ENCODE measurements at regions not wholly inside any gene's neighbourhood (a gene's known extent, or its start where the extent isn't known, plus 50 kb on each side); places are given as distances from the start of the nearest gene placed in this dataset.

- DNase-seq (ENCODE audit: low spot score) = no peak
Measured at GRCh38 chr2:156087875-156088274, 244.6 kb downstream of the NR4A2 start.

DNA sequence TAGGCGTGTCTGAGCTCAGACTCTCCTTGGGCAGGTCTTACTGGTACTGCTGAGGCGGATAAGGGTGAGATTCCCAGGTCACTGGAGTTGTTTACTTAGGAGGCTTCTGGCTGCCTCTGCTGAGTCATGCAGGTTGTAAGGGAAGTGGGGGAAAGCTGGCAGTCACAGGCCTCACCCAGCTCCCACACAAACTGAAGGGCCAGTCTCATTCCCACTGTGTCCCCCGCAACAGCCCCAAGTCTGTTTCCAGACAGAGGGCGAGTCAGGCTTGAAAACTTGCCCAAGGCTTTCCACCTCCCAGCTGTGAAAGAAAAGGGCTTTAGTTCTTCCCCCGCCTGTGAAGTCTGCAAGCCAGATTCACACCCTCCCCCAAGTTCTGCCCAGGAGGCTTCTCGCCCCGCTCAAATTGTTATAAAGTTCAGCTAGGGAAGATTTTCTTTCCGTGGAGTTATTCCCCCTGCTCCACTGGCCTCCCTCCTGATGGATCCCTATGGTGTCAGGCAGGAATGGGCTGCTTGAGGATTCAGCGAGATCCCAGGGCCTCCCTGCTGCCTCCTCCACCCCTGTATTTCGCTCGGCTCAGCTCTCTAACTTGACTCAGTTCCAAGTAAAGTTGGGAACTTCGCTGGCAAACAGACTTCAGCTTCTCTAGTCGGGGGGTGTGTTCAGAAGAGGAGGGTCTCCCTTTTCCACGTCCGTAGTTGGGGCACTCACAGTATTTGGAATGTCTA lies 248.6 kb downstream of the NR4A2 start:
- DNase-seq (ENCODE audit: low spot score) = no peak

- DNase-seq (ENCODE audit: low spot score) = no peak
Measured at GRCh38 chr2:156079845-156080244, 252.7 kb downstream of the NR4A2 start.

DNA sequence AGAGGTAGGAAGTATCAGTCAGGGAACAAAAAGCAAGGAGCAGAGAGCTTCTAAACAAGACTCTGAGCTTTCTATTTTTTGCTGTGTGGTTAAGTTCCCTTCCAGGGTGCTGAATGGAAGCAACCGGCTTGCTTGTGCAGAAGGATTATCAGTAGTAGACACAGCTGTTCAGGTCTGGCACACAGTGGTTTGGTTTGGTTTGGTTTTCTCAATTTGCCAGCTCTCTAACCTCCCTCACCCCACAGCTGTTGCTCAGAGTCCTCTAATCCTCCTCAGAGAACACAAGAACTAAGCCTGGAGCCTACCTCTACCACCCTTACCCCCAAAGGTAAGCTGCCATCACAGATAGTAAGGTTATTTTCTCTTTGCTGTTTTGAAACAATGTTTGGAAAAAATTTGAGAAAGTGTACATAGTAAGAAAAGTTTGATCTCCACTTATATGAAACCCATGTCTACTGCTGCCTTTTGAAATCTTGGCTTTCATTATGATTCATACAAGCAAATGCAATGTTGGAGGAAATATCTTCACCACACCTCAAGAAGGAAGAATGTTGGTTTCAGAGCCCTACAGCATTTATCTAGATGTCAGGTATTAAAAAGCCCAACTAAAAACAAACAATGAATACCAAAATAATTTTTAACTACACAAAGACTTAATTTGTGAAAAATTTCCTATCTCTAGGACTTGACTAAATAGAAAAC lies 255.3 kb downstream of the NR4A2 start:
- no peak for DNase-seq (ENCODE audit: low spot score)

- peak; percentile 6 for DNase-seq (ENCODE audit: low spot score)
Measured at GRCh38 chr2:156065912-156066311, 266.6 kb downstream of the NR4A2 start.

DNA sequence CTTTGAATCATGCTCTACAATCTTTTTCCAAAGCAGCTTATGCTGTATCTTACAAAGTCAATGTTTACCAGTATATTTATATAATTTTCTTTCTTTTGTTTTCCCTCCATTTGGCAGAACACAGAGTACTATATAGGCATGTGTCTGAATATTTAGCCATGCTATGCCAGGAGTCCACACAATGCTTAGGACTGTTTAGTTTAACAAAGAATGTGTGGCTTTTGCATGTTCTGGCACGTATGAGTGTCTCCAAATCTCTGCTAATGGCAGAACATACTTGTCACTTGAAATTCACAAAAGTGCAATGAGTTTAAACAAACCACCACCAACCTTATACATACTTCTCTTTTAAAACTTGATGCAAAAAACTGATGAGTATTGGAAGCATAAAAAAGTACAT lies 268.0 kb downstream of the NR4A2 start:
- DNase-seq (ENCODE audit: low spot score) = no peak

DNA sequence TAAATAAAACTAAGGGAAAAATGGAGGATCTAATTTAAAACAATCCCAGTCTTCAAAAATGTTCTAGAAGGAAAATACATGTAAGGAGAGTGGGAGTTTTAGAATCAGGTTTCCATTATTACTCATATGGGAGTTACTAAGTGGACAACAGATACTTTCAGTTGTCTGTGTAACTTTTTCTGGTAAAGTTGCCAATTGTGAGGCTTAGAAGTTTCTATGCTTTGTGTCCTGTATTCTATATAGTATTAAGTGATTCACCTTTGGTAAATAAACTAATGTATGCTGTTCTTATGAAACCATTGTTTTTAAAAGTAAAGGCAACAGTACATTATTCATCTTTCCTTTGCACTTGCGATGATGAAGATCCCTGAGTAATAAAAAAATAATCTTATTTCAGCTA lies 274.9 kb downstream of the NR4A2 start:
- DNase-seq (ENCODE audit: low spot score) = no peak

- DNase-seq (ENCODE audit: low spot score) = no peak
Measured at GRCh38 chr2:156054983-156055382, 277.5 kb downstream of the NR4A2 start.

DNA sequence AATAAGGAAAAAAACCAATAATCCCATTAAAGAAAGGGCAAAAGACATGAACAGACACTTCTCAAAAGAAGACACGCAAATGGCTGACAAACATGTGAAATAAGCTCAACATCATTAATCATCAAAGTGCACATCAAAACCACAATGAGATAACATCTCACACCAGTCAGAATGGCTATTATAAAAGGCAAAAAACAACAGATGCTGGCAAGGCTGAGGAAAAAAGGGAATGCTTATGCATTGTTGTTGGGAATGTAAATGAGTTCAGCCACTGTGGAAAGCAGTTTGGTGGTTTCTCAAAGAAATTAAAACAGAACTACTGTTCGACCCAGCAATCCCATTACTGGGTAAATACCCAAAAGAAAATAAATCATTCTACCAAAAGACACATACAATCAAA lies 285.6 kb downstream of the NR4A2 start:
- DNase-seq (ENCODE audit: low spot score) = no peak

DNA sequence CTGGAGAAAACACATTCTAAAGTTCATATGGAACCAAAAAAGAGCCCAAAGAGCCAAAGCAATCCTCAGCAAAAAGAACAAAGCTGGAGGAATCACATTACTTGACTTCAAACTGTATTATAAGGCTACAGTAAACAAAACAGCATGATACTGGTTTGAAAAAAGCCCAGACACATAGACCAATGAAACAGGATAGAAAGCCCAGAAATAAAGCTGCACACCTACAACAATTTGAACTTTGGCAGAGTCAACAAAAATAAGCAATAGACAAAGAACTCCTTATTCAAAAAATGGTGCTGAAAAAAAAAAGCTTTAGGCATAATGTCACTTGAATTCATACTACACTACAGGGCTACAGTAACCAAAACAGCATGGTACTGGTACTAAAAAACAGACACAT lies 289.6 kb downstream of the NR4A2 start:
- no peak for DNase-seq (ENCODE audit: low spot score)

- no peak for DNase-seq (ENCODE audit: low spot score)
Measured at GRCh38 chr2:156038021-156038420, 294.5 kb downstream of the NR4A2 start.

DNA sequence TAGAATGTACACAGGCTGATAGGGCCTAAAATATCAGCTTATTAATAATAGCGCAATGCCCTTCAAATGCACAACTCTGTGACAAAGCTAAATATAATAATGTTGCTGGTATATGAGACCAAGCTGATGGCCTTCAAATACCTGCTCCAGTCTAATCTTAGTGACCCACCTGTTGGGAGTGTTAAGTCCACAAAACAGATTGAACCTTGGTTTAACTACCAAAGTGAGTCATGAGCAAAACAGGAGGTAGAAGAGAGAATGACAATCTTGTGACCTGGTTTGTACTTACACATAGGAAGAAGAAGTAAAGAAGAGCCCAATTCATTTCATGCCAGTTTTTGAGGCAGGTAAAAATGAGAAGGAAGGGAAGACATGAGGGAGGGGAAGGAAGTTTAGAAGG lies 295.0 kb downstream of the NR4A2 start:
- no peak for DNase-seq (ENCODE audit: low spot score)

- DNase-seq (ENCODE audit: low spot score) = no peak
Measured at GRCh38 chr2:156031121-156031520, 301.4 kb downstream of the NR4A2 start.

GRCh38 chr2:156023229-156023869 lies 309.2 kb downstream of the NR4A2 start:
- DNase-seq (ENCODE audit: low spot score) = no peak

- no peak for DNase-seq (ENCODE audit: low spot score)
Measured at GRCh38 chr2:156021146-156022040, 311.1 kb downstream of the NR4A2 start.

GRCh38 chr2:156019341-156019740 lies 313.2 kb downstream of the NR4A2 start:
- no peak for DNase-seq (ENCODE audit: low spot score)

GRCh38 chr2:156017341-156017885 lies 315.1 kb downstream of the NR4A2 start:
- DNase-seq (ENCODE audit: low spot score) = no peak

DNA sequence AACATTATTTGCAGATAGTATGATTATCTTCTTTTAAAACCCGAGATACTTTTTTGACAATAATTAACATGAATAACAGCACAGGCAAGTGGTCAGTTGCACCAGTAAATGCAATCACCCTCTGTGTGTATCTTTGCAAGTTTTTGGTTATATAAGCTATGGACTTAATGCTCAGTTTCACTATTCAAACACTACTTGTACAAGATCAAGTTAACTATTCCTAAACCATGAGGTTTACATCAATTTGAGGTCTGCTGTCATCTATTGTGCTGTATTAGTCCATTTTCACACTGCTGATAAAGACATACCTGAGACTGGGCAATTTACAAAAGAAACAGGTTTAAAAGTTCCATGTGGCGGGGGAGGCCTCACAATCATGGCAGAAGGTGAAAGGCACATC lies 323.2 kb downstream of the NR4A2 start:
- no peak for DNase-seq (ENCODE audit: low spot score)

GRCh38 chr2:156006721-156007618 lies 325.6 kb downstream of the NR4A2 start:
- no peak for DNase-seq (ENCODE audit: low spot score)

DNA sequence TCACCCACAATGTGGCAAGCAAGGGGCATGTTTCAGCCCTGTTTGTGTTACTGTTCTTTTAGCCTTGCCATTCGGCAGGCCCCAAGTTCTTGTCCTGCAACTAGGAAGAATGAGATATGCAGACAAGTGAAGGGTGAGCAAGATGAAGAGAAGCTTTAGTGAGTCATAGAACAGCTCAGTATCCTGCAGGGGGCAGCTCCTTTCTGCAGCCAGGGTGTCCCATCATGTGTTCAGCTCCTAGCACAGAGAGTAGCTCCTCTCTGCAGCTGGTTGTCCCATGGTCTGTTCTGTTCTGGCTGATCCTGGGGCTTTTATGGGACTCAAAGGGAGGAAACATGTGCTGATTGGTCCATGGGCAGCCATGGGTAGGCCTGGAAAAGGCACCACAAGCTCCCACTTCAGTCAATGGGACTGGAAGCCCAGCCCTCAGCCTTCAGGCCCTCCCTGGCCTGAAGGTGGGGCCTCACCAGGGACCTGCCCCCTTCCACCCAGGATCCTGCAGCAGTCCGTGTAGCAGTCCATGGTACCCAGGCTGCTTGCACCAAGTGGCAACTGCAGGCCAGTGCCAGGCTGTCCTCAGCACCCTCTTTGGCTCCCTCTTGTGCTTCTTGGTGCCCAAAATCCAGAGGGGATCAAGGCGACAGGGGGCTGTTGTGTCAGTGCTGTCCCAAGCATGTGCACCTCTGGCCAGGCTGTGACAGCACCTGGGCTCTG lies 326.4 kb downstream of the NR4A2 start:
- DNase-seq (ENCODE audit: low spot score) = no peak

Data from activated CD4-positive, alpha-beta T cell treated with anti-CD3 and anti-CD28 coated beads, Interleukin-2, Interleukin-4, amounts not matched to agents 100 ng/mL and 50 ng/mL, durations not matched to agents 16 hours and 8 hours (primary cell).